PFSK-1 (cell line): ENCODE measurements at regions not wholly inside any gene's neighbourhood (a gene's known extent, or its start where the extent isn't known, plus 50 kb on each side); places are given as distances from the start of the nearest gene placed in this dataset.

Source experiments
- FOXP2 ChIP-seq: optimal IDR thresholded peaks from 2 replicates; pipeline ENCODE3; 2011; ENCODE audit warnings: borderline replicate concordance, control low read depth, inconsistent platforms; ENCODE audit not compliant: insufficient read depth; ENCODE audit errors: extremely low read length, extremely low read depth
- POLR2AphosphoS5 ChIP-seq: IDR thresholded peaks from 2 replicates; pipeline ENCODE4 v1.6.1; 2012; ENCODE audit warnings: low read depth, mild to moderate bottlenecking, control low read depth, low read length, moderate library complexity
- SIN3A ChIP-seq: IDR thresholded peaks from 2 replicates; pipeline ENCODE4 v1.6.1; 2012; ENCODE audit warnings: mild to moderate bottlenecking, low read length, moderate library complexity, borderline replicate concordance; ENCODE audit not compliant: insufficient read depth
- TAF1 ChIP-seq: IDR thresholded peaks from 2 replicates; pipeline ENCODE4 v1.6.1; 2012; ENCODE audit warnings: low read length, control low read depth, borderline replicate concordance; ENCODE audit not compliant: insufficient read depth
- TF ChIP-seq, protein P1 (sequence below), 2 experiments: IDR thresholded peaks; 2 replicates each; pipeline versions ENCODE4 v1.6.1 to v1.8.0; 2011 to 2012; ENCODE audit warnings: low read depth in 2 of 2, low read length in 2 of 2, control low read depth in 1 of 2, inconsistent platforms in 1 of 2, mild to moderate bottlenecking in 1 of 2, moderate library complexity in 1 of 2; ENCODE audit not compliant: insufficient read depth in 1 of 2

- TF ChIP-seq SIN3A (no peak), TAF1 (no peak), POLR2AphosphoS5 (no peak), FOXP2 (no peak)
- TF ChIP-seq, protein P1, sequence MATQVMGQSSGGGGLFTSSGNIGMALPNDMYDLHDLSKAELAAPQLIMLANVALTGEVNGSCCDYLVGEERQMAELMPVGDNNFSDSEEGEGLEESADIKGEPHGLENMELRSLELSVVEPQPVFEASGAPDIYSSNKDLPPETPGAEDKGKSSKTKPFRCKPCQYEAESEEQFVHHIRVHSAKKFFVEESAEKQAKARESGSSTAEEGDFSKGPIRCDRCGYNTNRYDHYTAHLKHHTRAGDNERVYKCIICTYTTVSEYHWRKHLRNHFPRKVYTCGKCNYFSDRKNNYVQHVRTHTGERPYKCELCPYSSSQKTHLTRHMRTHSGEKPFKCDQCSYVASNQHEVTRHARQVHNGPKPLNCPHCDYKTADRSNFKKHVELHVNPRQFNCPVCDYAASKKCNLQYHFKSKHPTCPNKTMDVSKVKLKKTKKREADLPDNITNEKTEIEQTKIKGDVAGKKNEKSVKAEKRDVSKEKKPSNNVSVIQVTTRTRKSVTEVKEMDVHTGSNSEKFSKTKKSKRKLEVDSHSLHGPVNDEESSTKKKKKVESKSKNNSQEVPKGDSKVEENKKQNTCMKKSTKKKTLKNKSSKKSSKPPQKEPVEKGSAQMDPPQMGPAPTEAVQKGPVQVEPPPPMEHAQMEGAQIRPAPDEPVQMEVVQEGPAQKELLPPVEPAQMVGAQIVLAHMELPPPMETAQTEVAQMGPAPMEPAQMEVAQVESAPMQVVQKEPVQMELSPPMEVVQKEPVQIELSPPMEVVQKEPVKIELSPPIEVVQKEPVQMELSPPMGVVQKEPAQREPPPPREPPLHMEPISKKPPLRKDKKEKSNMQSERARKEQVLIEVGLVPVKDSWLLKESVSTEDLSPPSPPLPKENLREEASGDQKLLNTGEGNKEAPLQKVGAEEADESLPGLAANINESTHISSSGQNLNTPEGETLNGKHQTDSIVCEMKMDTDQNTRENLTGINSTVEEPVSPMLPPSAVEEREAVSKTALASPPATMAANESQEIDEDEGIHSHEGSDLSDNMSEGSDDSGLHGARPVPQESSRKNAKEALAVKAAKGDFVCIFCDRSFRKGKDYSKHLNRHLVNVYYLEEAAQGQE (IDR thresholded peaks at IDR 0.05; ENCODE audit: insufficient read depth in 1 of 2, low read depth in 2 of 2, low read length in 2 of 2), result no peak
Observed at GRCh38 chr3:65048151-65048550, 360.4 kb upstream of the ADAMTS9 start.

GRCh38 chr3:65045138-65045537 lies 357.3 kb upstream of the ADAMTS9 start:
- TF ChIP-seq, protein P1 (IDR thresholded peaks at IDR 0.05; ENCODE audit: insufficient read depth in 1 of 2, low read depth in 2 of 2, low read length in 2 of 2), result no peak
- TF ChIP-seq TAF1 (no peak), FOXP2 (no peak), SIN3A (no peak), POLR2AphosphoS5 (no peak)

GRCh38 chr3:65044401-65044800 lies 356.6 kb upstream of the ADAMTS9 start:
- TF ChIP-seq, protein P1 (IDR thresholded peaks at IDR 0.05; ENCODE audit: insufficient read depth in 1 of 2, low read depth in 2 of 2, low read length in 2 of 2), result no peak
- TF ChIP-seq FOXP2, result no peak
- TF ChIP-seq SIN3A, result no peak
- no peak for TF ChIP-seq POLR2AphosphoS5

DNA sequence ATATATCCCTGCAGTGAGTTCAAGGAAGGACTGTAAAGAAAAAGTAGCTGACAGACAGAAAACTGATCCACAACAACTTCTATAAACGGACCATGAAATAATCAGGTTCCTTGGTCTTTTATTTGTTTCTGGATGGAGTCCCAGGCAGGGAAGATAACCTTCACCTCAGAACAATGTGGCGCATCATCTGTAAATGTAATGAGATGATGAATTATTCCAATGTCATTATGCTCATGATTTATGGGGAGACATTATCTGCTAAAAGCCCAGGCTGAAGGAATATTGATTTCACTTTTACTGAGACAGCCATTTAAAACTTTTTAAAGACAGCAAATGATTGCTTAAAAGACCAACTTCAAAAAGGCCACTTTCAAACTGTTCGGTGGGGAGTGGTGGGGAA lies 354.9 kb upstream of the ADAMTS9 start:
- TF ChIP-seq, protein P1 (IDR thresholded peaks at IDR 0.05; ENCODE audit: insufficient read depth in 1 of 2, low read depth in 2 of 2, low read length in 2 of 2), result no peak
- TF ChIP-seq SIN3A (no peak), POLR2AphosphoS5 (no peak), TAF1 (no peak), FOXP2 (no peak)

- TF ChIP-seq POLR2AphosphoS5 (no peak), SIN3A (no peak), TAF1 (no peak), FOXP2 (no peak)
- TF ChIP-seq, protein P1 (IDR thresholded peaks at IDR 0.05; ENCODE audit: insufficient read depth in 1 of 2, low read depth in 2 of 2, low read length in 2 of 2), result no peak
Observed at GRCh38 chr3:65039754-65040210, 352.0 kb upstream of the ADAMTS9 start.
